Lower leg skin (tissue), 4 donors: ENCODE measurements at regions not wholly inside any gene's neighbourhood (a gene's known extent, or its start where the extent isn't known, plus 50 kb on each side); places are given as distances from the start of the nearest gene placed in this dataset.

Experiments
- DNase-seq, 2 donors: peaks; one replicate each; pipeline ENCODE4 v3.0.0-alpha.2; 2019; ENCODE audit warnings: low spot score in 2 of 2
- H3K4me3 ChIP-seq: fragments of 200-600 bp; sonication (generic); 2 replicates; pipeline ENCODE4 v1.5.1; 2017; ENCODE audit warnings: mild to moderate bottlenecking, low read depth; ENCODE audit not compliant: poor library complexity, severe bottlenecking
- POLR2A ChIP-seq, 2 donors: fragments of 450-650 bp; IDR thresholded peaks; one replicate each; pipeline ENCODE4 v1.6.1; 2016 to 2017; ENCODE audit warnings: antibody characterized with exemption in 2 of 2, mild to moderate bottlenecking in 1 of 2, moderate library complexity in 1 of 2
- WGBS, 2 donors: methylation state at CpG; one replicate each; pipeline ENCODE4 v1.1.5; 2018; 5-methylcytosine and 5-hydroxymethylcytosine counted together
- intact Hi-C: fragments of 100-400 bp; cut with DNase I; formaldehyde crosslinking; loops from one replicate; pipeline ENCODE4 v1.15.0; 2023; ENCODE audit warnings: low total_unique reads
- TF ChIP-seq, protein P1 (sequence below), 3 donors: fragments of 450-650 bp; IDR thresholded peaks; one replicate each; pipeline ENCODE4 v1.5.1; 2016; ENCODE audit warnings: antibody characterized with exemption in 3 of 3, mild to moderate bottlenecking in 3 of 3, moderate library complexity in 2 of 3

DNA sequence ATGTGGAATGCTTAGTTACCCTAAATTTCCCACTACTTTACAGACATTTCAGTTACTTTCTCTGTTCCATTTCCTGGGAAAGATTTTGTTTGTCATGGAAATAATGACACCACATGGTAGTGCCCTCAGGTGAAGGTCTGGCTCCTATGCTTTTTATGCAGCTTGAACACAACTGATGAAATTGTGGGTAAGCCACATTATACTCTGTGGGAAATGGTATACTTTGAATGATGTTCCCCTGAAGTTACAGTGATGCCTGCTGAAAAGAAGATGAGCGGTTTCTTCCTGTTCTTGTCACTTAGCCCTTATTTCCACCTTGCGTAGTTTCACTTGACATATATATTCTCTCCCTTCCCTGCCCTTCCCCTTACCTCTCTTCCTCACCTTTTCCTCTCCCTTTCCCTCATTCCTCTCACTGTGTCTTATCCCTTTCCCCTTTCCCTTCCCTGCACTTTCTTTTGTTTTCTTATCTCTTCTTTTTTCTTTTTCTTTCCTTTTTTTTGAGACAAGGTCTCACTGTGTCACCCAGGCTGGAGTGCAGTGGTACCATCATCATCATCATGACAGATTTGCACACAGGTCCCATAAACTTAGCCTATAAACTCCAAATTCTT lies 280.8 kb upstream of the IL12B start:
- no peak for DNase-seq
- 98 to 99% methylated on average over 2 of the region's 2 CpGs for WGBS, 2 donors
- intact Hi-C loops: no loop called here
- no peak overlapping the region for H3K4me3 ChIP-seq
- TF ChIP-seq, protein P1, sequence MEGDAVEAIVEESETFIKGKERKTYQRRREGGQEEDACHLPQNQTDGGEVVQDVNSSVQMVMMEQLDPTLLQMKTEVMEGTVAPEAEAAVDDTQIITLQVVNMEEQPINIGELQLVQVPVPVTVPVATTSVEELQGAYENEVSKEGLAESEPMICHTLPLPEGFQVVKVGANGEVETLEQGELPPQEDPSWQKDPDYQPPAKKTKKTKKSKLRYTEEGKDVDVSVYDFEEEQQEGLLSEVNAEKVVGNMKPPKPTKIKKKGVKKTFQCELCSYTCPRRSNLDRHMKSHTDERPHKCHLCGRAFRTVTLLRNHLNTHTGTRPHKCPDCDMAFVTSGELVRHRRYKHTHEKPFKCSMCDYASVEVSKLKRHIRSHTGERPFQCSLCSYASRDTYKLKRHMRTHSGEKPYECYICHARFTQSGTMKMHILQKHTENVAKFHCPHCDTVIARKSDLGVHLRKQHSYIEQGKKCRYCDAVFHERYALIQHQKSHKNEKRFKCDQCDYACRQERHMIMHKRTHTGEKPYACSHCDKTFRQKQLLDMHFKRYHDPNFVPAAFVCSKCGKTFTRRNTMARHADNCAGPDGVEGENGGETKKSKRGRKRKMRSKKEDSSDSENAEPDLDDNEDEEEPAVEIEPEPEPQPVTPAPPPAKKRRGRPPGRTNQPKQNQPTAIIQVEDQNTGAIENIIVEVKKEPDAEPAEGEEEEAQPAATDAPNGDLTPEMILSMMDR (IDR thresholded peaks at IDR 0.05): no peak
- no peak for TF ChIP-seq POLR2A (IDR thresholded peaks at IDR 0.05)

DNA sequence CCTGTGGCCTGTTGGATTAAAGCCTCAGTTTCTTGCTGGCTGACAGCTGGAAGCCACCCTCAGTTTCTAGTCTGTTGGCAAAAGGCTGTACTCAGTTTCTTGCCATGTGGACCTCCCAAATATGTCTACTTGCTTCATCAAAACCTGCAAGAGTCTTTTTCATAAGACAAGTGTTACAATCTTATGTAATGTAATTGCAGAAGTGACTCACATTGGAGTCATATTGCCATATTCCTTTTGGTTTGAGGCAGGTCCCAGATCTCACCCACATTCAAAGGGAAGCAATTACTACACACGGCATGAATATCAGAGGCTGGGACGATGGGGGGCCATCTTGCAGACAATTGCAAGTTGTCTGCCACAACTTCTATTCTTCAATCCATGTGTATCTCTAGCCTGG lies 286.7 kb upstream of the IL12B start:
- TF ChIP-seq, protein P1 (IDR thresholded peaks at IDR 0.05): no peak
- TF ChIP-seq POLR2A (IDR thresholded peaks at IDR 0.05): no peak
- intact Hi-C loops: no loop called here
- 16 to 28% methylated on average over 2 of the region's 2 CpGs for WGBS, 2 donors
- H3K4me3 ChIP-seq: no peak overlapping the region
- DNase-seq: no peak

DNA sequence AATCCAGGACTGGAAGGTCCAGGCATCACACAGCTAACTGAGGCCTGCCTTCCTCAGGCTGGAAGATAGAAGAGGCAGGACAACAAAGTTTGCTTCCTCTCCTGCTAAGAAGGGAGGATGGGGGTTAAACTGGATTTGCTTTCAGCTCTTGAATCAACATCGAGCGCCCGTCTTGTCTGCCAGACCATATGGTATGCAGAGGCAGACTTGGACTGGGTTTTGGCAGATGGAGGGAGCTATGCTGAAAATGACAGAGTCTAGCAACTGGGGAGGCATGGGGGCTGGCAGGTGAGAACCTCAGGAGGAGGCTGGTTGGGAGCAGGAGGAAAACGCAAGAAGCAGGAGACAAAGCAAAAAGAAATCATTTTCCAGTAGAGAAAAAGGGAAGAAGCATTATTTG lies 289.5 kb upstream of the IL12B start:
- no peak overlapping the region for H3K4me3 ChIP-seq
- TF ChIP-seq, protein P1 (IDR thresholded peaks at IDR 0.05): no peak
- TF ChIP-seq POLR2A (IDR thresholded peaks at IDR 0.05): no peak
- no peak for DNase-seq
- intact Hi-C loops: no loop called here
- 73 to 76% methylated on average over 4 of the region's 4 CpGs for WGBS, 2 donors

DNA sequence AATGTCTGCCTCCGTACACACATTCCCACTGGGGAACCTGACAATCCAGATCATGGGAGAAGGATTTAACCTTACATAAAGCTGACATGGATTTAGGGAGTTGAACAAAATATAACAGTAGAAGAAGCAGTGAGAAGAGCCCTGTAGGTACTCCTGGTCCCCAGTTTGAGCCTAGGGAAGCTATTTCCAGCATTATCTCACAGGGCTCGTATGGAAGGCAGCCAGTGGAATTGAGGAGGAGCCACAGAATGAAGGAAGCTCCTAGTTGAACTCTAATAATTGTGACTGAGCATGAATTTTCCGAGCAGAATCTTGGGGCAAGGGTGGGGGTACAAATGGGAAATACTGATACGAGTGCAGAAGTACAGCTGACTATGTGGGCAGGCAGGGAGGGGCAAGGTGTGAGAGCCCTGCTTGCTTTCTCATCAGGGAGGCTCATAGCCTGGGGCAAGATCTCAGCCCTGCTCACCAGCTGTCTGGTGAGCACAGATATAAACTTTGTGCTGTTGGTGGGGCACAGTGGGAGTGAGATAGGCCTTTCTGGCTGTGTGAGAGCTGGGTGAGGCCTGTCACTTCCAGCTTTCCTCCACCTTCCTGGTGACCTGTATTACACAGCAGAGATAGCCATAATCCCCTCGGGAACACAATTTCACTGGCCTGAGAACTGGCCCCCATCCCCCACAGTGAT lies 290.7 kb upstream of the IL12B start:
- TF ChIP-seq, protein P1 (IDR thresholded peaks at IDR 0.05): no peak
- TF ChIP-seq POLR2A (IDR thresholded peaks at IDR 0.05): no peak
- no peak for DNase-seq
- intact Hi-C loops: no loop called here
- no peak overlapping the region for H3K4me3 ChIP-seq
- WGBS, 2 donors: 72 to 76% methylated on average over 5 of the region's 5 CpGs

DNA sequence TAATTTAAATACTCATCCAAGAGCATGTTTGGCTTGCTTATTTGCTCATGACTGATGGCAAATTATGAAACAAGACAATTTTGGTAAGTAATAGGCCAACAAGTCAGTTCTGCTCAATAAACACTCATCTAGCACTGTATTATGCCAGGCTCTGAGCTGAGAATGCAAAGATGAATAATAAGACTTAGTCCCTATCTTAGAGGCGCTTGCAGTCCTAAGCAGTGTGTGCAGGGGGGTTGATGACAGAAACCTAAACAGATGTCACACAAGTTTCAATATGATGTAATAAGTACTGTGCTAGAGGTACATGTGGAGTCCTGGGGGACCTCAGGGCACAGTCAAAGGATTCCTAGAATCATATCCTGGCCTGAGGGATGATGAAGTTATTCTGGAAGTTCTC lies 287.6 kb upstream of the ADRA1B start:
- TF ChIP-seq, protein P1 (IDR thresholded peaks at IDR 0.05): no peak
- no peak for TF ChIP-seq POLR2A (IDR thresholded peaks at IDR 0.05)
- 90 to 100% methylated on average over 1 of the region's 1 CpG for WGBS, 2 donors
- DNase-seq: no peak
- no peak overlapping the region for H3K4me3 ChIP-seq
- intact Hi-C loops: no loop called here
